Stomach (tissue), 8 donors: ENCODE measurements at regions not wholly inside any gene's neighbourhood (a gene's known extent, or its start where the extent isn't known, plus 50 kb on each side); places are given as distances from the start of the nearest gene placed in this dataset.

Experiments
- DNase-seq, 2 donors: peaks; one replicate each; pipeline versions ENCODE4 v3.0.0 to v3.0.0-alpha.2; 2013 to 2019
- H3K27ac ChIP-seq, 5 donors: fragments of 200-600 bp in 4 of 5; sonication (generic) in 4 of 5; one replicate each; pipeline ENCODE4 v1.5.1; 2013 to 2019; ENCODE audit warnings: mild to moderate bottlenecking in 1 of 5, moderate library complexity in 1 of 5
- H3K27me3 ChIP-seq, 3 donors: fragments of 200-600 bp; sonication (generic); one replicate each; pipeline ENCODE4 v1.5.1; 2017 to 2019; ENCODE audit warnings: mixed run types in 1 of 3
- H3K36me3 ChIP-seq, 4 donors: fragments of 200-600 bp; sonication (generic); 1 replicate in 3 of 4; 2 replicates in 1 of 4; pipeline ENCODE4 v1.5.1; 2016 to 2019
- H3K4me1 ChIP-seq, 4 donors: fragments of 200-600 bp; sonication (generic); one replicate each; pipeline ENCODE4 v1.5.1; 2016 to 2019
- H3K4me3 ChIP-seq, 4 donors: fragments of 200-600 bp; sonication (generic) in 3 of 4; one replicate each; pipeline ENCODE4 v1.5.1; 2016 to 2019; ENCODE audit warnings: mild to moderate bottlenecking in 1 of 4
- H3K9me3 ChIP-seq, 4 donors: fragments of 200-600 bp; sonication (generic); one replicate each; pipeline ENCODE4 v1.5.1; 2016 to 2019
- EP300 ChIP-seq: sonication (generic); formaldehyde crosslinking; IDR thresholded peaks from one replicate; pipeline ENCODE4 v1.6.1; 2017; ENCODE audit warnings: antibody characterized with exemption
- POLR2A ChIP-seq, 4 donors: fragments of 450-650 bp; IDR thresholded peaks; one replicate each; pipeline ENCODE4 v1.6.1; 2016; ENCODE audit warnings: antibody characterized with exemption in 4 of 4, control low read depth in 2 of 4, mild to moderate bottlenecking in 1 of 4, moderate library complexity in 1 of 4
- POLR2AphosphoS5 ChIP-seq, 3 donors: sonication (generic); formaldehyde crosslinking; IDR thresholded peaks; one replicate each; pipeline ENCODE4 v1.6.1; 2016; ENCODE audit warnings: antibody characterized with exemption in 3 of 3
- WGBS, 5 donors: extraction: QIAGEN DNeasy Blood & Tissue Kit in 3 of 5; methylation state at CpG; one replicate each; pipeline versions ENCODE4 v1.1.5 to v1.1.7; 2013 to 2018; 5-methylcytosine and 5-hydroxymethylcytosine counted together
- intact Hi-C: fragments of 100-400 bp; cut with DNase I; formaldehyde crosslinking; loops from one replicate; pipeline ENCODE4 v1.15.1; 2023; ENCODE audit warnings: low total_unique reads
- TF ChIP-seq, protein P1 (sequence below), 7 experiments: fragments of 450-650 bp in 4 of 7; fragments of 200-600 bp in 3 of 7; sonication (generic) in 3 of 7; IDR thresholded peaks; one replicate each; pipeline ENCODE4 v1.5.1; 2016 to 2019; ENCODE audit warnings: antibody characterized with exemption in 7 of 7, control low read depth in 2 of 7, mild to moderate bottlenecking in 1 of 7
- donor health status: healthy with polysubstance abuse.
- donor health status: Bipolar disorder and iron deficiency.
- donor health status: healthy.

DNA sequence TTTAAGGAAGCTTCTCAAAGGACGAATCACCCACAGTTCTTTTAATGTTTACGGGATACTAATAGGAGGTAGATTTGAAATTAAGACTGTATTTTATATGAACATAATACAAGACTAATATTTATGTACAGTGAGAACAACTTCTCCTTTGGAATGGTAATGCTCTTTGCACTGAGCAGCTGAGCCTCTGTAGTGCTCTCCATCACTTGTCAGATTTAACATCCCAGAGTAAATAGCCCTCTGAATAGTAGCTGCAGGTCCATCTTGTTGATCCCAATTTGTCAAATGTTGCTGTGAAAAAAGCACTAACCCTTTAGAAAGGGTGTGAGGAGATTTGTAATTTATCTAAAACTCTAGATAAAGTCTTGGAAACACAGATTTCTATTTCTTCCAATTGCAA, 351.4 kb upstream of the KCNMB2 start:
- Histone ChIP-seq H3K4me3 (no peak overlapping the region), H3K9me3 (no peaks in the 10 kb centered on the region), H3K27me3 (no peaks in the 10 kb centered on the region), H3K27ac (no peak overlapping the region), H3K4me1 (no peaks in the 10 kb centered on the region), H3K36me3 (no peaks in the 10 kb centered on the region)
- intact Hi-C loops: no loop called here
- no peak for DNase-seq
- 90 to 97% (median 94%) methylated on average over 2 of the region's 2 CpGs for WGBS, 5 donors
- TF ChIP-seq, protein P1, sequence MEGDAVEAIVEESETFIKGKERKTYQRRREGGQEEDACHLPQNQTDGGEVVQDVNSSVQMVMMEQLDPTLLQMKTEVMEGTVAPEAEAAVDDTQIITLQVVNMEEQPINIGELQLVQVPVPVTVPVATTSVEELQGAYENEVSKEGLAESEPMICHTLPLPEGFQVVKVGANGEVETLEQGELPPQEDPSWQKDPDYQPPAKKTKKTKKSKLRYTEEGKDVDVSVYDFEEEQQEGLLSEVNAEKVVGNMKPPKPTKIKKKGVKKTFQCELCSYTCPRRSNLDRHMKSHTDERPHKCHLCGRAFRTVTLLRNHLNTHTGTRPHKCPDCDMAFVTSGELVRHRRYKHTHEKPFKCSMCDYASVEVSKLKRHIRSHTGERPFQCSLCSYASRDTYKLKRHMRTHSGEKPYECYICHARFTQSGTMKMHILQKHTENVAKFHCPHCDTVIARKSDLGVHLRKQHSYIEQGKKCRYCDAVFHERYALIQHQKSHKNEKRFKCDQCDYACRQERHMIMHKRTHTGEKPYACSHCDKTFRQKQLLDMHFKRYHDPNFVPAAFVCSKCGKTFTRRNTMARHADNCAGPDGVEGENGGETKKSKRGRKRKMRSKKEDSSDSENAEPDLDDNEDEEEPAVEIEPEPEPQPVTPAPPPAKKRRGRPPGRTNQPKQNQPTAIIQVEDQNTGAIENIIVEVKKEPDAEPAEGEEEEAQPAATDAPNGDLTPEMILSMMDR (IDR thresholded peaks at IDR 0.05): no peak
- TF ChIP-seq POLR2AphosphoS5 (IDR thresholded peaks at IDR 0.05) (no peak), POLR2A (IDR thresholded peaks at IDR 0.05) (no peak), EP300 (no peak)

DNA sequence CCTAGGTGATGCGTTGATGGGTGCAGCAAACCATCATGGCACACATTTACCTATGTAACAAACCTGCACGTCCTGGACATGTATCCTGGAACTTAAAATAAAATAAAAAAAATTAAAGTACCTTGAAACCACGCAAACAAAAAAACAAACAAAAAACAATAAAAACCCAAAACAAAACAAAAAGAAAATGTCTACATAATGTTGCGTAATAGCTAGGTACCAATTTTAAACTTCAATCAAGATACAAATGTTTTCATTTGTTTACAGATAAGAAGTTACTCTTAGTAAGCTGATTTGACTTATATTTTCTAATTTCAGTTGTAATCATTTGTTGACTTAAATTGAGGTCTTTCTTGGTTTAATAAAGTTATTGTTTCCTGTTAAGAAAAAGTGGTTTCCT, 349.6 kb upstream of the KCNMB2 start:
- WGBS, 5 donors: 85 to 98% (median 95%) methylated on average over 4 of the region's 4 CpGs
- Histone ChIP-seq H3K4me3 (no peak overlapping the region), H3K9me3 (no peaks in the 10 kb centered on the region), H3K4me1 (no peaks in the 10 kb centered on the region), H3K27me3 (no peaks in the 10 kb centered on the region), H3K27ac (no peak overlapping the region), H3K36me3 (no peaks in the 10 kb centered on the region)
- TF ChIP-seq EP300 (no peak), POLR2AphosphoS5 (IDR thresholded peaks at IDR 0.05) (no peak), POLR2A (IDR thresholded peaks at IDR 0.05) (no peak)
- TF ChIP-seq, protein P1 (IDR thresholded peaks at IDR 0.05): no peak
- DNase-seq: no peak
- intact Hi-C loops: no loop called here

DNA sequence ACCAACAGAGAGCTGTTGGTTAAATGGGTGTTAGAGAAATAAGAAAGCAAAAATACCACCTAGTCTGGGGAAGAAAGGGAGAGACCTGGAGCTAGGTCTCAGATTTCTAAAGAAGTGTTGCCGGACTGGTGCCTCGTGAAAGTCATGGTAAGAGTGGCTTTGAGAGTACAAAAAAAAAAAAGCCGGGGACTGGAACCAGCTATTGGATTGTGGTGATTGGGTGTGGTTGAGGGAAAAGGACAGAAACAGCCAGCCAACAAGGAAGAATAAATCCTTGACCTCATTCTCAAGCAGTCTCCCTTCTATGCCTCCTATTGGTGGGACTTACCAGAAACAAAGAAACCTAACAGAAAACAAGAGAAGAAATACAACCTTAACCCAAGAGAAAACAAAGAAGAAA, 346.4 kb upstream of the KCNMB2 start:
- DNase-seq: no peak
- Histone ChIP-seq H3K27me3 (no peaks in the 10 kb centered on the region), H3K9me3 (no peaks in the 10 kb centered on the region), H3K27ac (no peak overlapping the region), H3K4me3 (no peak overlapping the region), H3K4me1 (no peaks in the 10 kb centered on the region), H3K36me3 (no peaks in the 10 kb centered on the region)
- WGBS, 5 donors: 77 to 88% (median 79%) methylated on average over 3 of the region's 3 CpGs
- TF ChIP-seq EP300: no peak
- TF ChIP-seq, protein P1 (IDR thresholded peaks at IDR 0.05): no peak
- TF ChIP-seq POLR2AphosphoS5 (IDR thresholded peaks at IDR 0.05): no peak
- TF ChIP-seq POLR2A (IDR thresholded peaks at IDR 0.05): no peak
- intact Hi-C loops: no loop called here

DNA sequence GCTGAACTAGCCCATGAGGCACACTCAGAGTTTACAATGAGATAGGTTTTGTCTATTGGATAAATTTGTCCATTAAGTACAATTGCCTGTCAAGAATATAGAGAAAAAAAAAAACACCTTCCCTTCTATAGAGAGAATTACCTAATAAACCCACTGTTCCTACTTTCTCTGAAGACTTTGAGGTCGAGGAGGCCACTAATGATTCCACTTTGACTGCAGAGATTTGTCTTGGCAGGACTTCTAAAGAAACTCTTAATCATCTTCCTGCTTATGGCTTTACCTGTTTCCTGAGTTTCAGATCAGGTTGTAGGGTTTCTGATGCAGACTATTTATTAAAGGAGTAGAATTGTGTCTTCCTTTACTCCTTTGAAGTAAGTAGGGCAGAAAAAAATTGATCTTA, 342.4 kb upstream of the KCNMB2 start:
- no peaks in the 10 kb centered on the region for H3K27me3 ChIP-seq
- no peak overlapping the region for H3K27ac ChIP-seq
- H3K4me3 ChIP-seq: no peak overlapping the region
- TF ChIP-seq EP300 (no peak), POLR2A (IDR thresholded peaks at IDR 0.05) (no peak), POLR2AphosphoS5 (IDR thresholded peaks at IDR 0.05) (no peak)
- TF ChIP-seq, protein P1 (IDR thresholded peaks at IDR 0.05): no peak
- H3K4me1 ChIP-seq: no peaks in the 10 kb centered on the region
- no peaks in the 10 kb centered on the region for H3K36me3 ChIP-seq
- no peaks in the 10 kb centered on the region for H3K9me3 ChIP-seq
- no peak for DNase-seq
- 8 to 34% (median 18%) methylated on average over 1 of the region's 1 CpG for WGBS, 5 donors
- intact Hi-C loops: no loop called here
